ENCODE measurements at regions not wholly inside any gene's neighbourhood (a gene's known extent, or its start where the extent isn't known, plus 50 kb on each side); places are given as distances from the start of the nearest gene placed in this dataset.
"Not testable (repeated sequence)": the region's sequence is repeated elsewhere in the genome, so short reads cannot be mapped to it uniquely, and the experiment has no call there.

DNA sequence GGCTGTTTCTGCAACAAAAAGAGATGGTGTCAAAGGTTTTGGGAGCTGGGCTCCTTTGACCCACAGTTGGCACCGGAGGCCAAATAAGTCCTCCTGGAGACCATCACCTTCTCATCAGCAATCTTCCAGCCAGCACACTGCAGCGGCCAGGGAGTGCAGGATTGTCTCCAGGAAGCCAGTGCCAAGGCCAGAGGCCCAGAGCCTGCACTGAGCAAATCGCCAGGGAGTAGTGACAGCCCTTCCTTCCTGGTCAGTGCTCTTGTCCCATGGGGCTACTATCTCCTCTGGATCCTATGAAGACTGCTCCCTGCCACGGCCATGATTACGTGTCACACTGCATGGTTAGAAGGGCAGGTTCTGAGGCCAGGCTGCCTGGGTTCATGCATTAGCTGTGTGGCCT is 134.3 kb upstream of the CRHR1 start:
- no peak for DNase-seq (ENCODE audit: low spot score)

DNA sequence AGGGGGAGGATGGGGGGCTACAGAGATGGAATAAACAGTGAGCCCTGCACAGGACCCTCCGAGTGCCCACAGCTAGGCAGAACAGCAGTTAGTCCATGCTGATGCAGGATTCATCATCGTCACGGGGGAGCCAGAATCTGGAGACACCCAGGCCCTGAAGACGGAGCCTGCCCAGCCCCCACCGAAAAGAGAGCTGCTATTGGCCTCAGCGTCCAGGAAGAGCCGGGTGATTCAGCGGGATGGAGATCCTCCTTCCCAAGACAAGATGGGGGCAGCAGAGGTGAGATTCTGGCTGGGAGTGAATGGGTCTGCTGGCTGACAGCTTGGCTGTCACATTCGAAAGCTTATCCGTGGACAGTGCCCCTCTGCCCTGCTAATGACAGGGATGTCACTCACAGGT is 133.6 kb upstream of the CRHR1 start:
- no peak for DNase-seq (ENCODE audit: low spot score)

GRCh38 chr17:45651145-45651709 is 132.9 kb upstream of the CRHR1 start:
- no peak for DNase-seq (ENCODE audit: low spot score)

DNA sequence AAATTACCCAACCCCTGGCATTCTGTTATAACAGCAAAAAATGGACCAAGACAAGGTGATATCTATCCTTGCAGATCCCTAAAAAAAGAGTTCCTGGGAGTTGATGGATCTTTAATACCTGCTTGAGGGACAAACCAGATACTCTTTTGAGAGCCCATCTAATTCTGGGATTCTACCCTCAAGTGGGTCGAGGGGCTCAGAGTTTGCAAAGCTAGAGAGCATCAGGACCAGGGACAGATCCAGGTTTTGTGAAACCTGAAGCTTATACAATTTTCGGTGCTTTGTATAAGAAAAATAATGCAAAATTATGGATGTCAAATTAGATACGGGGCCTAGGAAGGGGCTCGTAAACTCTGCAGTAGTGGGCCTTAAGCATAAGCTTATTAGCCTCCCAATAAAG is 130.5 kb upstream of the CRHR1 start:
- no peak for DNase-seq (ENCODE audit: low spot score)

DNA sequence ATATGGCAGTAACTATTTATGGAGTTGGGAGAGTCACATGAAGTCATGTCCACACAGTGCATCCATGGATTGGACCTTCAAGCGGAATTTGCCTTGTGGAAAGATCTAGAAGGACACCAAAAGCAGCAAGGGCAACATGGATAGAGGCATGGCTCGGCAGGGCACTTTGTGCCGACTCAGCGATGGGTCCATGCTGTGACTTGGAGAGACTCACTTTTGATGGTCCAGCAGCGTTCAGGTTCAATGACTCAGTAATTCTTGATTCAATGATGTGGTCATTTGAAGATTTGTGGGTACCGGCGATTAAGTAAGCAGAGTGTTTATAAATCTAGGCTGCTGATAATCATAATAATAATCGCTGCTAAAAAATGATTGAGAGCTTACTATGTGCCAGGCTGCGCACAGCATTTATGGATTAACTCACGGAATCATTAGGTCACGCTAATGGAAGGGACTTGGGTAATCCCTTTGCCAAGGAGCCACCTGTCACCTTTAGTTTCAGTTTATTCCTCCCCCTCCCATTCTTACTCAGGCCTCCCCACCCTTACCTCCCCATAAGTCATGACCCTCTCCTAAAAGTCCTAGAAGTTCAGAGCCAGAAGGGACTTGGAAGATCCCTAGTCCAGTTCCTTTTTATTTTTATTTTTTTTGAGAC is 127.5 kb upstream of the CRHR1 start:
- no peak for DNase-seq (ENCODE audit: low spot score)

DNA sequence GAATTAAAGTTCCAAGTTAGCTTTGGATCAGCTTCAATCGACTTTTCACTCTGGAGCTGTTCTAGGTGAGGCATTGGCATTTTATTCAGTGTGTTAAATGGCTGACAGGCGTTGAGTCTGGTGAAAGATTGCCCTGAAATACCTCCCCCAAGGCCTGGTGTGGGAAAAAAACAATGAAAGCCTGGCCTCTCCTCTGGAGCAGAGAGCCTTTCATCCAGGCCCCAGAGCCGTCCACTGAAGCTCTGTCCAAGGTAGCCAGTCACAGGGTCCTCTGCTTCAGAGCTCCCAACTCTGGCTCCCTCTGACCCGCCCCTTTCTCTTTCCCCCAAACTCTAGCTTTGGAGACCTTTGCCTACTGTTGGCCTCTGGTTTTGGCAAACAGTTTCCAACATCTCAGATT is 123.6 kb upstream of the CRHR1 start:
- DNase-seq (ENCODE audit: low spot score), result no peak

GRCh38 chr17:45662432-45662831 is 121.7 kb upstream of the CRHR1 start:
- DNase-seq (ENCODE audit: low spot score), result no peak

GRCh38 chr17:45663772-45664171 is 120.3 kb upstream of the CRHR1 start:
- no peak for DNase-seq (ENCODE audit: low spot score)

- no peak for DNase-seq (ENCODE audit: low spot score)
Observed at GRCh38 chr17:45664921-45665320, 119.2 kb upstream of the CRHR1 start.

GRCh38 chr17:45666046-45666600 is 118.0 kb upstream of the CRHR1 start:
- no peak for DNase-seq (ENCODE audit: low spot score)

- no peak for DNase-seq (ENCODE audit: low spot score)
Observed at GRCh38 chr17:45666641-45667040, 117.5 kb upstream of the CRHR1 start.

GRCh38 chr17:45667591-45668171 is 116.4 kb upstream of the CRHR1 start:
- no peak for DNase-seq (ENCODE audit: low spot score)

DNA sequence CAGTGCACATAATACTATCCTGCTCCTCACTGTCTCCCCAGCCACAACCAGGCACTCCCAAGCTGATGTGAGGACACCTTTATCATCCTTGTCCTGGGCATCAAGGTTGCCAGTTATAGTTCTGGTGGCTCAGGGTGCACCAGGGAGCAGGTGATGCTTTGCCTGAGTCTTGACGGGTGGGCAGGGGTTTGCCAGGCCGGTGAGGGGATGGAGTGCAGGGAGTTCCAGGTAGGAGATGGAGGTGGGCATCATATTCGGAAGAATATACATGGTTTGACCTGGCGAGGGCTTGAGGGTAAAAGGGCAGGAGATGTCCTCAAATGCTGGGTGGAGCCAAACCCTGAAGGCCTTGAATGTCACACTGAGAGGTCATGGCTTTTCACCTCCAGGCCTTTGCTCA is 115.8 kb upstream of the CRHR1 start:
- no peak for DNase-seq (ENCODE audit: low spot score)

GRCh38 chr17:45672301-45672700 is 111.8 kb upstream of the CRHR1 start:
- no peak for DNase-seq (ENCODE audit: low spot score)

DNA sequence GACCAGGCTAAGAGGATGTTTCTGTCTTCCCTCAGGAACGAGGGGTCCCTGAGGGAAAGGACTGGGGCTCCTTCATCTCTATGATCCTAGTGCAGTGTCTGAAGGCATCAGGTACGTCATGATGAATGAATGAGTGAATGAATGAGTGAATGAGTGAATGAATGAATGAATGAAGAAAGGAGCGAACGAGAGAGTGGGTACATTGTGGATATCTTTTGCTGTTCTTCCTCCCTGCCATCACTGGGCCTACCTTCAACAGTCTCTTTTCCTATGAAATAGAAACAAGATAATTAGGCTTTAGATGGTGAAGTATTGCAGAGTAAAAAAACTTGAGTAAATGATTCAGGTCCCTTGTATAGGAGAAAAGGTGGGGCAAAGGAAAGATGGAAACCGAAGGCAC is 111.3 kb upstream of the CRHR1 start:
- DNase-seq (ENCODE audit: low spot score), result no peak

DNA sequence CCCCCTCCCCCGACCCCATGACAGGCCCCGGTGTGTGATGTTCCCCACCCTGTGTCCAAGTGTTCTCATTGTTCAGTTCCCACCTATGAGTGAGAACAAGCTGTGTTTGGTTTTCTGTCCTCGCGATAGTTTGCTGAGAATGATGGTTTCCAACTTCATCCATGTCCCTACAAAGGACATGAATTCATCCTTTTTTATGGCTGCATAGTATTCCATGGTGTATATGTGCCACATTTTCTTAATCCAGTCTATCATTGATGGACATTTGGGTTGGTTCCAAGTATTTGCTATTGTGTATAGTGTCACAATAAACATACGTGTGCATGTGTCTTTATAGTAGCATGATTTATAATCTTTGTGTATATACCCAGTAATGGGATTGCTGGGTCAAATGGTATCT is 110.4 kb upstream of the CRHR1 start:
- DNase-seq (ENCODE audit: low spot score), result not testable (repeated sequence)

DNA sequence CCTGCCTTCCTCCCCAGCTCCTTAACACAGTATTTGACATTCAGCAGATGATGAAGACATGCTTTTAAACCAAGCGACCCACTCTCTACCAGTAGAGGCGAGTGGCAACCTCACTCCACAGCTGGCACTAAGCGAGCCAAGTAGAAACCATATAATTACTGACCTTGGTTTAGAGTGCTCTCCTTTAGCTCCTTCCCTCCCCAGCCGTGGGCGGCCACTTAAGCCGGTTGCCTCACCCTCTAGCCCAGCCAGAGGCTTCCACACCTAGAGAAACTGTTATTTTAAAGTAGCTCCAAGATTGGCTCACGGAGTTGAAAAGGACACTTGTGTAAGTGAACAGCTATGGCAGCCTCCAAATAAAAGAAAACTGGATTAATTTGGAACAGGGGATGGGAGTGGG is 109.1 kb upstream of the CRHR1 start:
- DNase-seq (ENCODE audit: low spot score), result no peak

DNA sequence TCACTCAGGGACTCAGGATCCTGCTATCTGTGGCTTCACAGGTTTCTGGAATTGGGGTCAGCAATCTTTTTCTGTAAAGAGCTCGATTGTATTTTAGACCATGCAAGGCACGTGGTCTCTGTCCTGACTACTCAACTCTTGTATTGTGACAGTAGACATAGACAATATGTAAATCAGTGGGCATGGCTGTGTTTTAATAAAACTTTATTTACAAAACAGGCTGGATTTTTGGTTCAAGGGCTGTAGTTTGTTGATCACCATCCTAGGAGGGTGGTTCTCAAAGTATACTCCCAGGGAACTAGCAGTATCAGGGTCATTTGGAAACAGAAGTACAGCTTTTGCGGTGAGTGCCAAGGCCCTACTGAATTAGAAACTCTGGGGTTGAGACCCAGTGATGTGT is 108.2 kb upstream of the CRHR1 start:
- DNase-seq (ENCODE audit: low spot score), result peak; percentile 9

- no peak for DNase-seq (ENCODE audit: low spot score)
Observed at GRCh38 chr17:45676695-45677094, 107.4 kb upstream of the CRHR1 start.

DNA sequence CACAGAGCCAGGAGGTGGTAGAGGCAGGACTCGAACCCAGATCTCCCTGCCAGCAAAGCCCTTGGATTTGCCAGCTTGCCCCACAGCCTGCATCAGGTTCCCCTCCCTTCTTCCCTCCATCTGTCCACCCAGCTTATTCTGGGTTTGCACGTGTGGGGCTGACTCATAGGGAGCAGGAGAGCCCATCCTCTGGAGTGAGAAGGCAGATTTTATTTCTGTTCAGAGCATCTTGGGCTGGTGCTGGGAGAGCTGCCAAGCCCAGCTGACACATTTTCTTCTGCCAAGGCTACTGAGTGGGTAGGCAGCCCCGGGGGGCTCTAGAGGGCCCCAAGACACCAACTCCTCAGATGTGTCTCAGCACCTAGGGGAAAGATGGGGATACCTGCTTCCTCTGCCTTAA is 106.3 kb upstream of the CRHR1 start:
- DNase-seq (ENCODE audit: low spot score), result no peak

GRCh38 chr17:45679426-45679825 is 104.7 kb upstream of the CRHR1 start:
- DNase-seq (ENCODE audit: low spot score), result no peak

- no peak for DNase-seq (ENCODE audit: low spot score)
Observed at GRCh38 chr17:45680360-45680759, 103.8 kb upstream of the CRHR1 start.

DNA sequence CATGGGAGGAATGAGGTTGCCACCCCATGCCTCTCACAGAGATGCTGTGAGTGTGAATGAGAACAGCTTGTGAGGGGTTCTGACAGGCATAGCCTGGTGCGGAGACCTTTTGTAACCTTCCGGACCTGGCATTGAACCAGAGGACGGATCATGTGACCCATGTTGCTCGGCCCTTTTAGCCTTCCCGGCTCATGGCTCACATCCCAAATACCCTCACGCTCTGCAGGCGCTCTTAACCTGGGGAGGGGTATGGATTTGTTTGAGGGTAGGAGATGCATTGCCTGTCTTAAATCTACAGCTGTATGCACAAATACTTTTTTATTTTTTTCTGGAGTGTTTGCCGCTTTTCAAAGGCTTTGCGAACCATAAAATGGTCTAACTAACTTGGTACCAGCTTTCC is 102.4 kb upstream of the CRHR1 start:
- DNase-seq (ENCODE audit: low spot score), result no peak

GRCh38 chr17:45686250-45686649 is 97.9 kb upstream of the CRHR1 start:
- no peak for DNase-seq (ENCODE audit: low spot score)
